Stimulated activated CD4-positive, alpha-beta T cell treated with anti-CD3 and anti-CD28 coated beads, Interleukin-4, amount 100 ng/mL, for 48 hours (primary cell): ENCODE measurements at regions not wholly inside any gene's neighbourhood (a gene's known extent, or its start where the extent isn't known, plus 50 kb on each side); places are given as distances from the start of the nearest gene placed in this dataset.

Experiments
- DNase-seq, 2 donors: peaks; one replicate each; pipeline ENCODE4 v3.0.0-alpha.2; 2020; ENCODE audit warnings: low read depth in 2 of 2

DNA sequence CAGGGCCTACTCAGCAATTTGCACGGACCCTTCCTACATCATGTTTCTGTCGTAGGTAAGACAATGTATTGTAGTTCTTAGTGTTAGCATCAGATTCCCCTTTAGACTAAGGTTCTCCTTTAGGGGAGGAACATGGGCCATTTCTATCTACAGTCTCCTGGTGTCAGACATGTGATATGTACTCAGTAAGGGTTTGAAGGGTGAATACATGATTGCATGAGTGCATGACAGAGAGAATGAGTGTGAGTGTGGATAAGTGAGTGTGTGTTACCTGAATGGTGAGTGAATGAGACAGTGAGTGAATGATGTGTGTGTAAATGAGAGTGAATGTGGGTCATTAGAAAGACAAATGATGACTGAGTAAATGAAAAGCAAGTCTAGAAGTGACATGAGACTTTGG lies 476.8 kb downstream of the HAPSTR1 start:
- no peak for DNase-seq

GRCh38 chr16:9570521-9570920 lies 479.1 kb downstream of the HAPSTR1 start:
- no peak for DNase-seq

DNA sequence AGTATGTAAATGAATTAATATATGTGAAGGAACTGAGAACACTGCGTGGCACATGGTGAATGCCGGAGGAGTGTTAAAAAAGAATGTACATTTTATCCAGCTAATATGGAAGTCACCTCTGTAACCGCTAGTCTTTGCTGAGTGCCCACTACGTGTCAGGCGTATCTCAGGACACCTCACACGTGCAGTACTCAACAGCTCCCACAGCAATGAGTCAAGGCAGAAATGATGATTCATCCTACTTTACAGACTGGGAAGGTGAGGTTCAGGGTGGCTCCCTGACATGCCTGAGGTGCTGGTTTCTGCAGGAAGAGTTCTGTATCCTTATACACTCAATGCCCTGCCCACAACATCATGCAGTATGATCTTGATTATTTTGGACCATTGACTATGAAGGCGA lies 487.0 kb downstream of the HAPSTR1 start:
- no peak for DNase-seq

GRCh38 chr16:9580025-9580424 lies 488.6 kb downstream of the HAPSTR1 start:
- DNase-seq = no peak

- DNase-seq = no peak
Measured at GRCh38 chr16:9593440-9593839, 502.0 kb downstream of the HAPSTR1 start.

- no peak for DNase-seq
Measured at GRCh38 chr16:9594047-9594446, 502.6 kb downstream of the HAPSTR1 start.

- DNase-seq = no peak
Measured at GRCh38 chr16:9594946-9595345, 503.5 kb downstream of the HAPSTR1 start.

DNA sequence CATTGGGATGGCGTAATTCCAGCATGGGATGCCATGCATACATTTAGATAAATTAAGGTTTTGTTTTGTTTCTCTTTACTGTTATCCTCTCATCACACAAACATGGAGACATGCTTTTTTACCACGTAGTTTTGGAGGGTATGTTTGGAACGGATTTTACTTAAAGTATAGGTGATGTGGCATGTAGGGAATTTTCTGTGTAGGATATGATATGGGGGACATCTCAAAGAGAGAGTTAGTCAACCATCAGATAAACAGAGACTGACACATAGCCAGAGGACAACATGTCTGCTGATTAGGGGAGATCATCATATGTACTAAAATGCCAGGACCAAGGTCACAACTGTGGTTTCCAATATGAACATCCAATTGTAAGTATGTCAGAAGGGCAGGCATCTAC lies 503.9 kb downstream of the HAPSTR1 start:
- DNase-seq = no peak

DNA sequence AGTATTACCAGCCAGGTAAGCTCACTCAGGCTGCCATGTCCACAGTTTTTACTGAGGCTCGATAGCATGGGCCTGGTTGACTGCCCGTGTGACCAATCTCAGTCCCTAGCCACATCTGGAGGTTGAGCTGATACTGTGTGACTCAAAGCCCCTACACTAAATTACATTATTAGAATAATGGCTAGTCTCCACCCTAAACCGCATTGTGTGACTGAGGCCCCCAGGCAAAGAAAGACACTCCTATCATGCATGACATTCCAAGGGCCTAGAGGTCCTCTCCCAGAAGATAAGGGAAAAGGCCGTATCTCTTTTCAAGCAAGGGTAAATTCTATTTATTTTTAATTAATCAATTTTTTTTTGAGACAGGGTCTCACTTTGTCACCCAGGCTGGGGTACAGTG lies 505.3 kb downstream of the HAPSTR1 start:
- no peak for DNase-seq

GRCh38 chr16:9597967-9598730 lies 506.7 kb downstream of the HAPSTR1 start:
- DNase-seq = no peak

GRCh38 chr16:9598731-9599083 lies 507.3 kb downstream of the HAPSTR1 start:
- DNase-seq = no peak

GRCh38 chr16:9599415-9600120 lies 508.1 kb downstream of the HAPSTR1 start:
- no peak for DNase-seq

DNA sequence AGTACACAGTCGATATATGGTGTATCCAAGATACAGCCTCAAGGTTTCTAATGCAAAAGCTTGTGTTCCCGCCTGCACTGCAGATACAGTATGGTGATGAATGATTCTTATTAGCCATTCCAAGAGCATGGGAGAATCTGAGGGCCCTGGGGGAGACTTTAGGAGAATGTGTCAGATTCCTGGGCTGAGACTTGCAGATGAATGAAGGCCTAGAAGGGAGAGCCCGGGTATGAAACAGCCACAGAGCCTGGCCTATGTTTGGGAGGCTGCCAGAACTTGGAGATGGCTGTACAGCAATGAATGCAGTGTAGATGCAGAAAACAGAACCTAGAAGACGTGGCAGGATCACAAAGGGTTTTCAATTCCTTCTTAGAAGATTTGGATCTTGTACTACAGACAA lies 510.7 kb downstream of the HAPSTR1 start:
- DNase-seq = no peak

GRCh38 chr16:9603316-9603715 lies 511.9 kb downstream of the HAPSTR1 start:
- DNase-seq = no peak

GRCh38 chr16:9607515-9608230 lies 516.2 kb downstream of the HAPSTR1 start:
- no peak for DNase-seq

DNA sequence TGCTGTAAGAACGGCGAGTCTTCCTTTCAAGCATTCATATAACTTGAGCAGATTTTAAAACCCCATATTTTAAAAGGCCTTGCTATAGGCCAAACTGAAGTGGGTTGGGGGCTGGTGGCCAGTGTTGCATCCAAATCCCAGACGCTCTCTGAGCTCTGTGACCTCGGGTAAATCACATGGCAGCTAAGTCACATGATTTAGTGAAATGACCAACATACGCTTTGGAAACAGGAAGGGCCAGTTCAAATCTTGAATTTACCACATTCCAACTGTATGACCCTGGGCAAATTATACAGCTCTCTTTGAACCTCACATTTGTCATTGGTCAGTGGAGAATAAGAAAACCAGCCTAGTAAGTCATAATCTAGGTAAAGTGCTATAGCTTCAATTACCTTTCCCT lies 519.3 kb downstream of the HAPSTR1 start:
- DNase-seq = no peak

DNA sequence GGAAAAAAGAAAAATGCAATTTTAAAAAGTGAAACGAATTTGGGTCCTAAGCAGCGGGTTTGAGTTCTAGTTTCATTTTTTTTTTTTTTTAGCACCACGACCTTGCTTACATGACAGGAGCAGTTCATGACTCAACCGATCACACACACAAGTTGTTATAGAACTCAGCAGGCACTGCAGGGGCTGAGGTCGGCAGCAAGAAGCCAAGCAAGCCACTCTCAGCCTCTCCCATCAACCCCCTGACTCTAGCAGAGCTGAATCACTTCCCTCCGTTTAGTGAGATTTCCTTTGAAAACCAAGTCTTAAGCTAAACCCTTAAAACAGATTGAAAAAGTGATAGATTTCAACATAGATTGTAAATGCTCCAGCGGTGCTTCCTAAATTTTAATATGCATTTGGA lies 520.8 kb downstream of the HAPSTR1 start:
- no peak for DNase-seq

- DNase-seq = no peak
Measured at GRCh38 chr16:9614389-9614788, 522.9 kb downstream of the HAPSTR1 start.

DNA sequence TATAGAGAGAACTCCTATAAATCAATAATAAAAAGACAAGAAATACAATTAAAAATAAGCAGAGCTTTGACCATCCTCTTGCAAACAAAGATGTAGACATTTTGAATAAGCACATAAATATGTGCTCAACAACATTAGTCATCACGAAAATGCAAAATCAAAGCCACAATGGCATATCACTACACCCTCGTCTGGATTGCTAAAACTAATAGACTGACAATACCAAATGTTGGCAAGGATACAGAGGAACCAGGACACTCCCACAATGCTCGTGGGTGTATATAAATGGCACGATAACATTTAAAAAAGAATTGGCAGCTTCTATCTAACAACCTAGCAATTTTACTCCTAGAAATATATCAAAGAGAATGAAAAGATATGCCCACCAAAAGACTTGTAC lies 530.8 kb downstream of the HAPSTR1 start:
- no peak for DNase-seq

DNA sequence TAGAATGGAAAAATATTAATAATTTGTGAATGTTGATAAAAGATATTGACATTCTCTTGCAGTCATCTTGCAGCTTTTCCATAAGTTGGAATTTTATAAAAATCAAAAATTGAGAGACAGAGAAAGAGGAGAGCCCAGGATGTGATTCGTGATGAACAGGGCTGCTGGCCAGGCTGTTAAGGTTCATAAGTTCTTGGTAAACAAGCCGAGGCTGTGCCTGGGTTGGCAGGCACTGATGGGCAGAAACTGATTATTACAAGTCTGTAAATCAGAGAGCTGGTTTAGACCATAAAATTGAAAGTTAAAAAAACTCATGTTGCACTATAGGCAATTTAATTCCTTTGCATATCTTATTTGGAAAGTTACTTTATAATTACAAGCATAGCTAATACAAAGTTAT lies 533.7 kb downstream of the HAPSTR1 start:
- no peak for DNase-seq

GRCh38 chr16:9627427-9627826 lies 536.0 kb downstream of the HAPSTR1 start:
- DNase-seq = no peak

DNA sequence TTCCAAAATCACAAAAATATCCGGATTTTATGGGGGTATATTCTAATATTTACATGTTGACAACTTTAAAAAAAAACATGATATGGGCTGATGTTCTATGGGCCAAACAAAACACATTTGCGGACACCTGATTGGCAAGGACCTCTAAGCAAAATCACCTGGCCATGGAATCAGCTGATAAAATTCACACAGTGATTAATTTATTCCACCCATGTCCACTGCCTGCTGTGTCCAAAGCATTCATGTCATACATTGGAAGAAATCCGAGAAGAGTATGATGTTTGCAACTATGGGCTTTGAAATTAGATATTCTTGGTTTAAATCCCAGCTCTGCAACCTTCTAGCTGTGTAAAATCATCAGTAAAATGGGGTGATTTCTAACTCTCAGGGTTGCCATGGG lies 538.7 kb downstream of the HAPSTR1 start:
- DNase-seq = no peak

DNA sequence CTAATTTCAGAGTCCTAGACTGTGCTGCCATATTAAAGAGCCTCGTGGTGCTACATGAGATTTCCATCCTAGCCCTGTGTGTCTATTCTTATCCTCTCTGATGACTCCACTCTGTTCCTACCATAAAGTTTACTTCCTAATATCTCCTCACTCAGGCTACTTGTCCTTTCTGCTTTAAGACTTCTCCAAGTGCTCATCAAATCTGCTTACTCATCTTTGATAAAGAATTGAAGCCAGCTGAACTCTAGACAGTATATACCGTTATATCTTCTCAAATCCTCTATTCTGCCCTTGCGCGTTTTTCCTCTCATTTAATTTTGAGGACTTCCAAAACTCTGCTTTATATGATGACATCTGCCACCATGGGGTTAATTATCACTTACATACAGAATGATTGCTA lies 539.5 kb downstream of the HAPSTR1 start:
- no peak for DNase-seq
